OCI-LY1 (cell line): ENCODE measurements at regions not wholly inside any gene's neighbourhood (a gene's known extent, or its start where the extent isn't known, plus 50 kb on each side); places are given as distances from the start of the nearest gene placed in this dataset.

Experiments
- H2AFZ ChIP-seq: fragments of 200-600 bp; sonication (generic), shearing (Covaris generic); 2 replicates; pipeline ENCODE4 v1.6.0; 2014; ENCODE audit warnings: antibody characterized with exemption, mild to moderate bottlenecking, low read length
- H3F3A ChIP-seq: fragments of 200-600 bp; sonication (generic), shearing (Covaris generic); 2 replicates; pipeline ENCODE4 v1.6.0; 2014; ENCODE audit warnings: mild to moderate bottlenecking, antibody characterized with exemption, low read length, moderate library complexity; ENCODE audit not compliant: insufficient read depth
- H3K27ac ChIP-seq: fragments of 200-600 bp; sonication (generic); 2 replicates; pipeline ENCODE4 v1.5.1; 2014; ENCODE audit warnings: low read length, mixed run types, mild to moderate bottlenecking, low read depth; ENCODE audit not compliant: poor library complexity, severe bottlenecking
- H3K27me3 ChIP-seq: fragments of 200-600 bp; sonication (generic); 2 replicates; pipeline ENCODE4 v1.6.0; 2014; ENCODE audit warnings: antibody characterized with exemption, mild to moderate bottlenecking, low read length, moderate library complexity; ENCODE audit not compliant: insufficient read depth
- H3K36me3 ChIP-seq: fragments of 200-600 bp; sonication (generic); 2 replicates; pipeline ENCODE4 v1.6.1; 2014; ENCODE audit warnings: mild to moderate bottlenecking, antibody characterized with exemption, low read length, moderate library complexity, mixed read lengths; ENCODE audit not compliant: insufficient read depth
- H3K4me1 ChIP-seq: fragments of 200-600 bp; sonication (generic); 2 replicates; pipeline ENCODE4 v1.5.1; 2014; ENCODE audit warnings: mild to moderate bottlenecking, low read length, moderate library complexity; ENCODE audit not compliant: insufficient read depth, severe bottlenecking
- H3K4me2 ChIP-seq: fragments of 200-600 bp; sonication (generic), shearing (Covaris generic); 2 replicates; pipeline ENCODE4 v1.6.1; 2014; ENCODE audit warnings: low read length
- H3K4me3 ChIP-seq: fragments of 200-600 bp; sonication (generic); 2 replicates; pipeline ENCODE4 v1.5.1; 2014; ENCODE audit warnings: low read length, low read depth, mild to moderate bottlenecking, mixed read lengths; ENCODE audit not compliant: poor library complexity, severe bottlenecking
- H3K79me2 ChIP-seq: fragments of 200-600 bp; shearing (Covaris generic); 2 replicates; pipeline ENCODE4 v1.6.1; 2016; ENCODE audit warnings: mixed run types, low read length, mixed read lengths; ENCODE audit not compliant: insufficient read depth
- H3K9ac ChIP-seq: fragments of 200-600 bp; sonication (generic), shearing (Covaris generic); 2 replicates; pipeline ENCODE4 v1.6.1; 2014; ENCODE audit warnings: mild to moderate bottlenecking, low read length, mixed read lengths
- H3K9me2 ChIP-seq: fragments of 200-600 bp; sonication (generic), shearing (Covaris generic); 2 replicates; pipeline ENCODE4 v1.6.1; 2014; ENCODE audit warnings: low read depth, mild to moderate bottlenecking, low read length, mixed read lengths
- H3K9me3 ChIP-seq: fragments of 200-600 bp; shearing (Covaris generic); 2 replicates; pipeline ENCODE4 v1.6.1; 2014; ENCODE audit warnings: low read length, mixed read lengths
- H4K20me1 ChIP-seq: fragments of 200-600 bp; sonication (generic), shearing (Covaris generic); 2 replicates; pipeline ENCODE4 v1.6.0; 2016; ENCODE audit warnings: mild to moderate bottlenecking, low read length; ENCODE audit not compliant: insufficient read depth
- CTCF ChIP-seq: fragments of 200-600 bp; sonication (generic), shearing (Covaris generic); IDR thresholded peaks from 2 replicates; pipeline ENCODE4 v1.5.1; 2017; ENCODE audit warnings: mild to moderate bottlenecking, antibody characterized with exemption, low read length, moderate library complexity, mixed read lengths
- EZH2 ChIP-seq: fragments of 200-600 bp; sonication (generic), shearing (Covaris generic); IDR thresholded peaks from 2 replicates; pipeline ENCODE4 v1.8.0; 2017; ENCODE audit warnings: borderline replicate concordance, mixed run types, mild to moderate bottlenecking, antibody characterized with exemption, low read length, moderate library complexity, mixed read lengths

GRCh38 chr12:116469344-116469743 lies 89.8 kb upstream of the MAP1LC3B2 start:
- no peak overlapping the region for H3K4me3 ChIP-seq
- TF ChIP-seq EZH2 (no peak), CTCF (no peak)
- no peaks in the 10 kb centered on the region for H3K27me3 ChIP-seq
- no peaks in the 10 kb centered on the region for H3K9me2 ChIP-seq
- no peak overlapping the region for H3K9ac ChIP-seq
- H3K79me2 ChIP-seq, result no peaks in the 10 kb centered on the region
- H3K27ac ChIP-seq, result no peak overlapping the region
- H3K9me3 ChIP-seq, result no peaks in the 10 kb centered on the region
- H3F3A ChIP-seq, result no peaks in the 10 kb centered on the region
- no peak overlapping the region for H2AFZ ChIP-seq
- H3K4me2 ChIP-seq, result no peak overlapping the region
- no peaks in the 10 kb centered on the region for H3K4me1 ChIP-seq
- H3K36me3 ChIP-seq, result no peaks in the 10 kb centered on the region
- H4K20me1 ChIP-seq, result no peaks in the 10 kb centered on the region

DNA sequence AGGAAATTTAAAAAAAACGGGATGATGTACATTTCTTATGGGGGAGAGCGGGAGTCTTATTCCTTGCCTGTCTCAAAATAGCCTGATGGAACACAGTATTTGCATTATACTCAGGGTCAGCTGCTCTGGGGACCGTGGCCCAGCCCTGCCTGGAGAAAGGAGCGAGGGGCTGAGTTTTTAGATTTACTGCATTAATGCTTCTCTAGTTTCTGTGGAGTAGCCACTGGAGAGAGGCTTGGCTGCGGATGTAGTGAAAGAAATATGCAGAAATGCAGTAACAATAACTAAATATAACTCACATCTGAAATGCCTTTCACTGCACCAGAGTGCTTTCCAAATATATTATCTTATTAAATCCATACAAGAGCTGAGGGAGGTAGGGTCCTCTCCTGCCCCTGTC lies 87.6 kb upstream of the MAP1LC3B2 start:
- Histone ChIP-seq H3K4me1 (no peaks in the 10 kb centered on the region), H3K9me3 (no peaks in the 10 kb centered on the region), H3K4me2 (no peak overlapping the region), H3K27me3 (no peaks in the 10 kb centered on the region), H3K27ac (no peak overlapping the region), H3F3A (no peaks in the 10 kb centered on the region), H3K36me3 (no peaks in the 10 kb centered on the region), H3K9me2 (no peaks in the 10 kb centered on the region), H2AFZ (no peak overlapping the region), H4K20me1 (no peaks in the 10 kb centered on the region), H3K4me3 (no peak overlapping the region), H3K79me2 (no peaks in the 10 kb centered on the region), H3K9ac (no peak overlapping the region)
- no peak for TF ChIP-seq EZH2
- TF ChIP-seq CTCF, result no peak

DNA sequence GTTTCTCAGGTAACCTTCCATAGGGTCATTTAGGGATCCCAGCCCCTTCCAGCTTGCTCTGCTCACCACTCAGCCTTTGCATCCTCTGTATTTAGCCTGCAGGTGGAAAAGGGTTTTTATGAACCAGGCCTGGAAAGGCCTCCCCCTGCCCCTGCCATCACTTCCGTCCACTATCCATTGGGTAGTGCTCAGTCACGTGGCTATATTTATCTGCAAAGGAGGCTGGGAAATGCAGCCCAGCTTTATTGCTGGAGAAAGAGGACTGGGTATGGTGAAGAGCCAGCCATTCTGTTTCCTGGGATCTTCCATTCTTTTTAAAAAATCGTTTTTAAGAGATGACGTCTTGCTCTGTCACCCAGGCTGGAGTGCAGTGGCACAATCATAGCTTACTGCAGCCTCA lies 87.0 kb upstream of the MAP1LC3B2 start:
- Histone ChIP-seq H3K9ac (no peak overlapping the region), H3K4me1 (no peaks in the 10 kb centered on the region), H3K4me2 (no peak overlapping the region), H3K79me2 (no peaks in the 10 kb centered on the region), H4K20me1 (no peaks in the 10 kb centered on the region), H3K27me3 (no peaks in the 10 kb centered on the region), H3F3A (no peaks in the 10 kb centered on the region), H3K4me3 (no peak overlapping the region), H2AFZ (no peak overlapping the region), H3K9me3 (no peaks in the 10 kb centered on the region), H3K27ac (no peak overlapping the region), H3K9me2 (no peaks in the 10 kb centered on the region), H3K36me3 (no peaks in the 10 kb centered on the region)
- TF ChIP-seq CTCF (no peak), EZH2 (no peak)
